ENCODE measurements at regions not wholly inside any gene's neighbourhood (a gene's known extent, or its start where the extent isn't known, plus 50 kb on each side); places are given as distances from the start of the nearest gene placed in this dataset.
"Not testable (repeated sequence)": the region's sequence is repeated elsewhere in the genome, so short reads cannot be mapped to it uniquely, and the experiment has no call there.

GRCh38 chr6:170062915-170063241 lies 228.0 kb downstream of the DLL1 start:
- Histone ChIP-seq H3K9me3 (ENCODE audit: control insufficient read depth, low read depth, low read length) (no peaks in the 10 kb centered on the region), H3K9ac (ENCODE audit: low read length) (no peak overlapping the region), H3K4me3 (ENCODE audit: low read length) (no peak overlapping the region), H3K4me1 (ENCODE audit: control insufficient read depth, low read depth, low read length) (no peaks in the 10 kb centered on the region), H3K27ac (ENCODE audit: low read length) (no peak overlapping the region), H3K27me3 (ENCODE audit: control insufficient read depth, insufficient read depth, low read length) (no peaks in the 10 kb centered on the region), H3K36me3 (ENCODE audit: control insufficient read depth, low read depth, low read length) (no peaks in the 10 kb centered on the region)

- Histone ChIP-seq H3K4me1 (ENCODE audit: control insufficient read depth, low read depth, low read length) (no peaks in the 10 kb centered on the region), H3K9ac (ENCODE audit: low read length) (no peak overlapping the region), H3K27me3 (ENCODE audit: control insufficient read depth, insufficient read depth, low read length) (no peaks in the 10 kb centered on the region), H3K27ac (ENCODE audit: low read length) (no peak overlapping the region), H3K36me3 (ENCODE audit: control insufficient read depth, low read depth, low read length) (no peaks in the 10 kb centered on the region), H3K9me3 (ENCODE audit: control insufficient read depth, low read depth, low read length) (no peaks in the 10 kb centered on the region), H3K4me3 (ENCODE audit: low read length) (no peak overlapping the region)
Measured at GRCh38 chr6:170062209-170062914, 228.5 kb downstream of the DLL1 start.

DNA sequence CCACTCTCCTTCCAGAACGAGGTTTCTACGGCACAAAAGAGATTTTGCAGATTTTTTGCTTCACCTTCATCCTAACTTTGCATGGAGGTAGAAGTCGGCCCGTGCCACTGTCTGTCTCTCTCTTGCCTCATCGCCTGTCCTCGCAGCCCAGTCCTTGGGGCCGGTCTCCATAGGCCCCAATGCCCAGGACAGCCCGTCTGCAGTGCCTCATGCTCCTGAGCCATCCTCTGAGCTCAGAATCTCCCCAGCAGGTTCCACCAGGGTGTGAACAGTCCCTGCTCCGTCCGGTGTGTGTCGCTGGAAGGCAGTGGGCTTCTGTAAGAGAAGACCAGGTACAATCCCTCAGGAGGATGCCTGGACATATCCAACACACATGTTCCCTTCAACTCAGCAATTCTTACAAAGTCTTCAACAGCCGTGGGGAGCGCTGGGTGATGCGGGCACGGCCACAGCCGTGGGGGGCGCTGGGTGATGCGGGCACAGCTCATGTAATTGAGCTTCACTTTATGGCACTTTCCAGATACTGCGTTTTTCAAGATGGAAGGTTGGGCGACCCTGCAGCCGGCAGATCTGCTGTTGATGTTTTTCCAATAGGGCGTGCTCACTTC lies 231.9 kb downstream of the DLL1 start:
- no peak overlapping the region for H3K4me3 ChIP-seq (ENCODE audit: low read length)
- H3K9ac ChIP-seq (ENCODE audit: low read length) = no peak overlapping the region
- no peaks in the 10 kb centered on the region for H3K27me3 ChIP-seq (ENCODE audit: control insufficient read depth, insufficient read depth, low read length)
- no peak overlapping the region for H3K27ac ChIP-seq (ENCODE audit: low read length)
- H3K36me3 ChIP-seq (ENCODE audit: control insufficient read depth, low read depth, low read length) = no peaks in the 10 kb centered on the region
- no peaks in the 10 kb centered on the region for H3K4me1 ChIP-seq (ENCODE audit: control insufficient read depth, low read depth, low read length)
- H3K9me3 ChIP-seq (ENCODE audit: control insufficient read depth, low read depth, low read length) = no peaks in the 10 kb centered on the region

DNA sequence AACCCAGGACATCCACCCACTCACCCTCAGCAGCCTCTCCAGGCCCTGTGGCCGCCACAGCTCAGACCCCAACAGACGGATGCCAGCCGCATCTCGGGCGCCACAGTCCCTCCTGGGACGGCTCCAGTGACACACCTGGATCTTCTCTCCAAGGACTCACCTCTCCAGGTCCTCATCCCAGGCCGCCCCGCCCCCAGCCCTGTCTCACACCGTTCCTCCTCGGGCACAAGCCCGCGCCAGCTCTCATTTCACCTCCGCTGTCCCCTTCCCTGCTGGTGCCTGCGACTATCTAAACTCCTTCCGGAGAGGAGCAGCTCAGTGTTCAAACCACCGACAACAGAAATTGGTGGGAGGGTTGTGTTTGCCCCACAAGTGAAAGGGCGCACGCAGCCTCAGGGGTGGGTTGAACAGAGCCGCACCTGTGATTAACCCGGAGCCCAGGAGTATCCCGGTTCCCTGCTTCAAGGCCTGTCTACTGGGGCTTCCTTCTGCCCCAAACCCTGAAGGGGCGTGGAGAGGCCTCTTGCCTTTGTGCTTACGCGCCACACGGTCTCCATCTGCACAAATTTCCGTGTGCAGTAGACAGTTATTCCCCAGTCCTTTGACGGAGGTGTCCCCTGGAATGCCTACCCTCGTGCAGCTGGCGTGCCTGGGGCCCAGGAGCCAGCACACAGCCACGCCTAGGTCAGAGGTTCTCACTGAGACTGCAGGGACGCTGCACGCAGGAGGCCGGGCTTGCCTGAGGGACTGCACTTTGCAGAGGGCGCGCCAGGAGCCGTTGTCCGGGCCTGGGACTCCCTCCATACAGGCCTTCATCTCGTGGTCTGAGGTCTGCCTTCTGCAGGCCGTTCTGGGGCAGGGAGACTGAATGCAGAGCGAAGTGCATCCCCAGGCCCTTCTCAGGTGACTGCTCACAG lies 232.7 kb downstream of the DLL1 start:
- Histone ChIP-seq H3K27ac (ENCODE audit: low read length) (no peak overlapping the region), H3K9ac (ENCODE audit: low read length) (no peak overlapping the region), H3K4me3 (ENCODE audit: low read length) (no peak overlapping the region), H3K27me3 (ENCODE audit: control insufficient read depth, insufficient read depth, low read length) (no peaks in the 10 kb centered on the region), H3K4me1 (ENCODE audit: control insufficient read depth, low read depth, low read length) (no peaks in the 10 kb centered on the region), H3K9me3 (ENCODE audit: control insufficient read depth, low read depth, low read length) (no peaks in the 10 kb centered on the region), H3K36me3 (ENCODE audit: control insufficient read depth, low read depth, low read length) (no peaks in the 10 kb centered on the region)

GRCh38 chr6:170057034-170057734 lies 233.7 kb downstream of the DLL1 start:
- H3K9me3 ChIP-seq (ENCODE audit: control insufficient read depth, low read depth, low read length) = no peaks in the 10 kb centered on the region
- H3K36me3 ChIP-seq (ENCODE audit: control insufficient read depth, low read depth, low read length) = no peaks in the 10 kb centered on the region
- H3K4me1 ChIP-seq (ENCODE audit: control insufficient read depth, low read depth, low read length) = no peaks in the 10 kb centered on the region
- no peak overlapping the region for H3K4me3 ChIP-seq (ENCODE audit: low read length)
- no peaks in the 10 kb centered on the region for H3K27me3 ChIP-seq (ENCODE audit: control insufficient read depth, insufficient read depth, low read length)
- H3K27ac ChIP-seq (ENCODE audit: low read length) = no peak overlapping the region
- no peak overlapping the region for H3K9ac ChIP-seq (ENCODE audit: low read length)

- Histone ChIP-seq H3K9me3 (ENCODE audit: control insufficient read depth, low read depth, low read length) (no peaks in the 10 kb centered on the region), H3K36me3 (ENCODE audit: control insufficient read depth, low read depth, low read length) (no peaks in the 10 kb centered on the region), H3K27me3 (ENCODE audit: control insufficient read depth, insufficient read depth, low read length) (no peaks in the 10 kb centered on the region), H3K4me3 (ENCODE audit: low read length) (no peak overlapping the region), H3K4me1 (ENCODE audit: control insufficient read depth, low read depth, low read length) (no peaks in the 10 kb centered on the region), H3K27ac (ENCODE audit: low read length) (no peak overlapping the region), H3K9ac (ENCODE audit: low read length) (no peak overlapping the region)
Measured at GRCh38 chr6:170056278-170056711, 234.6 kb downstream of the DLL1 start.

GRCh38 chr6:170055797-170056196 lies 235.1 kb downstream of the DLL1 start:
- H3K9ac ChIP-seq (ENCODE audit: low read length); H3K27me3 ChIP-seq (ENCODE audit: control insufficient read depth, insufficient read depth, low read length); H3K27ac ChIP-seq (ENCODE audit: low read length); H3K36me3 ChIP-seq (ENCODE audit: control insufficient read depth, low read depth, low read length); H3K9me3 ChIP-seq (ENCODE audit: control insufficient read depth, low read depth, low read length); H3K4me1 ChIP-seq (ENCODE audit: control insufficient read depth, low read depth, low read length); H3K4me3 ChIP-seq (ENCODE audit: low read length): not testable (repeated sequence)

GRCh38 chr6:170053966-170054661 lies 236.8 kb downstream of the DLL1 start:
- no peaks in the 10 kb centered on the region for H3K4me1 ChIP-seq (ENCODE audit: control insufficient read depth, low read depth, low read length)
- H3K27me3 ChIP-seq (ENCODE audit: control insufficient read depth, insufficient read depth, low read length) = no peaks in the 10 kb centered on the region
- no peak overlapping the region for H3K27ac ChIP-seq (ENCODE audit: low read length)
- H3K4me3 ChIP-seq (ENCODE audit: low read length) = no peak overlapping the region
- no peaks in the 10 kb centered on the region for H3K9me3 ChIP-seq (ENCODE audit: control insufficient read depth, low read depth, low read length)
- no peak overlapping the region for H3K9ac ChIP-seq (ENCODE audit: low read length)
- no peaks in the 10 kb centered on the region for H3K36me3 ChIP-seq (ENCODE audit: control insufficient read depth, low read depth, low read length)

DNA sequence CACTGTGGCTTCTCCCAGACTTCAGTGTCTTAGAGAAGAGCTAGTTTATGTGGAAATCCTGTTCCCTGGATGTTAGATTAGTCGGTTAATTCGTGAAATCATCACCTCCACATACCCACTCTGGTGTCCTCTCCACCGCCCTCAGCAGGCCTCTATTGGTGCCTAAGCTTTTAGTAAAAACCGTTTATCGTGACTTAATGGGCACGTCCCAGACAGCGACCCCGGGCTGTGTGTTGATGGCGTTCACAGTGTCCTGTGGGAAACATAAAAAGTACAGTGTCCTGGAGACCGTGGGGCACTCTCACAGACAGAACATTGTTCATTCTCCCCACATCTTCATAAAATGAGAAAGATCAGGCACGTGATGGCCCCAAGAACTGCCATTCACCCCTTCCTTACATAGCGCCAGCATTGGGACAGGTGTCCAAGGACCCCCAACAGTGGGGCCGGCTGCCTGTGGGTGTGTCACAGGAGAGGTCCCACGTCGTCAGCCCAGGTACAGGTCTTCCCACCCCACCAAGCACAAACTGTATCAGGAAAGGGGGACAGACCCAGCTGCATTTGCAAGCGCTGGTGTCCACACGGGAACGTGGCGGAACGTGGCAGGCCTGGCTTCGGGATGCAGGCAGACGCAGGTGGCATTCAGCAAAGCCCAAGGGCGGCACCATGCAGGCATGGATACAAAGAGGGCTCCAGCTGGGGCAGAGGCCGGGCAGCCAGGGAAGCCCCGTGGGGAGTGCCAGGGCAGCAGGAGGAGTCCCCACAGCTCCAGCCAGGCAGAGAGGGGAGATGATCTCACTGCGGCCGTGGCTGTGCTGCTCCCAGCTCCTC lies 237.7 kb downstream of the DLL1 start:
- H3K27ac ChIP-seq (ENCODE audit: low read length) = no peak overlapping the region
- H3K27me3 ChIP-seq (ENCODE audit: control insufficient read depth, insufficient read depth, low read length) = no peaks in the 10 kb centered on the region
- no peaks in the 10 kb centered on the region for H3K36me3 ChIP-seq (ENCODE audit: control insufficient read depth, low read depth, low read length)
- H3K9ac ChIP-seq (ENCODE audit: low read length) = no peak overlapping the region
- no peak overlapping the region for H3K4me3 ChIP-seq (ENCODE audit: low read length)
- H3K4me1 ChIP-seq (ENCODE audit: control insufficient read depth, low read depth, low read length) = no peaks in the 10 kb centered on the region
- H3K9me3 ChIP-seq (ENCODE audit: control insufficient read depth, low read depth, low read length) = no peaks in the 10 kb centered on the region

DNA sequence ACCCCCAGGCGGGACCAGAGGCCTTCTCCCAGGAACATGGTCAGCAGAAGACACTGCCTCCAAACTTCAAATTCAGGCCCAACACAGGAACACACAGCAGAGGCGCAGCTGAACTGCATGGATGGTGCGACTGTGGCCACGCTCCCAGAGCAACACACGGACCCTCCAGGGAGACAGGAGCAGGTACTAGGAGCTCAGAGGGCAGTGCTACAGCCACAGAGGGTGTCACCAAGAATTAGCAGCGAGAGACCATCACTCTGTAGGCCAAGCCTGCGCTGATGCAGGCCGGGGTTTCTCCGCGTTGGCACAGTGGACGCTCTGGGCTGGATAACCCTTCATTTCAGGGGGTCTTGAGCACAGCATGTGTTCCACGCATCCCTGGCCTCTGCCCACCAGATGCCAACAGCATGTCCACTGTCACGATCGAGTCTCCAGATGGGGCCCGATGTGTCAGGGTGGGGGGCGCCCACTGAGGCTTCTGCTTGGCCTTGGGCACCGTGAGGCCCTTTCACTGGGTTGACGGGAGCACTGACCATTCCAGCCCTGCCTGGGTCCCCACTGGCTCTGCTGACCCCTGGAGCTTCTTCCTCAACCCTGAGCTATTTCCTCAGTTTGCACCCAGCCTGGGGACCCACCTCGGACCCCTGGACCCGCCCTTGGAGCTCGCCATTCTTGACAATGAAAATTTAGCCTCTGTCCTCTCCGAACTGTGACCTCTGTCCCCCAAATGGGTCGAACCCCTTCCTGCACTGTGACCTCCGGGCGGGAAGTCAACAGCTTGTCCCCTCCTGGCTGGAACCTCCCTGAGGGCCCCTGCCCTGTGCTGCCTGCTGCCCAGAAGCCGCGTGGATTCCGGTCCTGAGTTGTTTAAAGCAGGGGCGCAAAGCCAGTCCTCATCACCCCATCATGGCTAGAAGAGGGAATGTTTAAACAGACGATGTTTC lies 239.4 kb downstream of the DLL1 start:
- Histone ChIP-seq H3K9me3 (ENCODE audit: control insufficient read depth, low read depth, low read length) (no peaks in the 10 kb centered on the region), H3K4me1 (ENCODE audit: control insufficient read depth, low read depth, low read length) (no peaks in the 10 kb centered on the region), H3K27me3 (ENCODE audit: control insufficient read depth, insufficient read depth, low read length) (no peaks in the 10 kb centered on the region), H3K36me3 (ENCODE audit: control insufficient read depth, low read depth, low read length) (no peaks in the 10 kb centered on the region), H3K27ac (ENCODE audit: low read length) (no peak overlapping the region), H3K9ac (ENCODE audit: low read length) (no peak overlapping the region), H3K4me3 (ENCODE audit: low read length) (no peak overlapping the region)
